Esophagus squamous epithelium (tissue), 4 donors: ENCODE measurements at regions not wholly inside any gene's neighbourhood (a gene's known extent, or its start where the extent isn't known, plus 50 kb on each side); places are given as distances from the start of the nearest gene placed in this dataset.

Experiments used
- POLR2A ChIP-seq, 4 donors: fragments of 450-650 bp; IDR thresholded peaks; one replicate each; pipeline ENCODE4 v1.6.1; 2017; ENCODE audit warnings: antibody characterized with exemption in 4 of 4, mild to moderate bottlenecking in 4 of 4, moderate library complexity in 3 of 4
- TF ChIP-seq, protein P1 (sequence below), 6 experiments: fragments of 450-650 bp in 4 of 6; fragments of 200-600 bp in 2 of 6; sonication (generic) in 2 of 6; IDR thresholded peaks; one replicate each; pipeline ENCODE4 v1.5.1; 2016 to 2019; ENCODE audit warnings: antibody characterized with exemption in 6 of 6, mild to moderate bottlenecking in 4 of 6, moderate library complexity in 4 of 6

DNA sequence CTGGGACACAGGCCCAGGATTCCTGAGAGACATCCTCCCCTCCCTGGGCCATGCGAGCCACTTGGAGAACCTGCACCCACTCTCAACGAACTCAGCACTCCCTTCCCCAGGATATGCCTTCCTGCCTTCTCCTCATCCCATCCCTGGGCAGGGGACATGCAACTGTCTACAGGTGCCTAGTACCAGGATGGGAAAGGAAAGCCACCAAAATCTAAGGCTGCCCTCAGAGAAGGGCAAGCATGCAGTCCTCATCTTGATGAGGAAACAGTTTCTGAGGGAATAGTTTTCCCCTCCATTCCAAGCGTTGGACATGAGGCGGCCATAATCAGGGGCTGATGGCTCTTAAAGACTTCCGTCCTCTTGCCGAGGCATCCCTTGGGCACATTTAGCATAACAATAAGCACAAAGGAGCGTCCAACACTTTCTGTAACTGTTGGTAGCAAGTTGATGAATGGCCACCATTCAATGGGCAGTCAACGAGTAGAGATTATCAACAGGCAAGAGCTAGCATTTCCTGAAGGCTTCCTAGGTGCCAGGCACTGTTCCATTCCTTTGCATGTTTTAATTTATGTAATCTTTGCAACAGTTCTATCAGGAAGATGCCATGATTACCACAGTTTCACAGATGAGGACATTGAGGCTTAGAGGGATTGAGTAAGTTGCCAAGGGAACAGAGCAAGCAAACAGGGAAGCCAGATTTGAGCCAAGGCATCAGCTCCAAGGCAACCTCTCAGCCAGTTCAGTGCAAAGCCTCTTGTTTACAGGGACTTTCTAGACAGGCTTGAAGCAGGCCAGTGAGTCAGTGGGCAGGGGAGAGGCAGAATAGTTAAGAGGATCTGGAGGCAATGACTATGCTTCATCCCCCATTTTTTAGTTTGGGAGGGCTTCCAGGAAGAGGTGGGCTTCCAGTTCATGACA, 105.1 kb downstream of the SINHCAF start:
- no peak for TF ChIP-seq POLR2A (IDR thresholded peaks at IDR 0.05)
- TF ChIP-seq, protein P1, sequence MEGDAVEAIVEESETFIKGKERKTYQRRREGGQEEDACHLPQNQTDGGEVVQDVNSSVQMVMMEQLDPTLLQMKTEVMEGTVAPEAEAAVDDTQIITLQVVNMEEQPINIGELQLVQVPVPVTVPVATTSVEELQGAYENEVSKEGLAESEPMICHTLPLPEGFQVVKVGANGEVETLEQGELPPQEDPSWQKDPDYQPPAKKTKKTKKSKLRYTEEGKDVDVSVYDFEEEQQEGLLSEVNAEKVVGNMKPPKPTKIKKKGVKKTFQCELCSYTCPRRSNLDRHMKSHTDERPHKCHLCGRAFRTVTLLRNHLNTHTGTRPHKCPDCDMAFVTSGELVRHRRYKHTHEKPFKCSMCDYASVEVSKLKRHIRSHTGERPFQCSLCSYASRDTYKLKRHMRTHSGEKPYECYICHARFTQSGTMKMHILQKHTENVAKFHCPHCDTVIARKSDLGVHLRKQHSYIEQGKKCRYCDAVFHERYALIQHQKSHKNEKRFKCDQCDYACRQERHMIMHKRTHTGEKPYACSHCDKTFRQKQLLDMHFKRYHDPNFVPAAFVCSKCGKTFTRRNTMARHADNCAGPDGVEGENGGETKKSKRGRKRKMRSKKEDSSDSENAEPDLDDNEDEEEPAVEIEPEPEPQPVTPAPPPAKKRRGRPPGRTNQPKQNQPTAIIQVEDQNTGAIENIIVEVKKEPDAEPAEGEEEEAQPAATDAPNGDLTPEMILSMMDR (IDR thresholded peaks at IDR 0.05), result no peak
